GM18517 (cell line): ENCODE measurements at regions not wholly inside any gene's neighbourhood (a gene's known extent, or its start where the extent isn't known, plus 50 kb on each side); places are given as distances from the start of the nearest gene placed in this dataset.

ENCODE experiments used
- ATAC-seq: cut with Tn5 transposase; IDR thresholded peaks from one replicate; pipeline ENCODE4 v1.9.1; 2021; ENCODE audit warnings: mild to moderate bottlenecking, moderate library complexity; ENCODE audit not compliant: unreplicated experiment

GRCh38 chr20:40329321-40329720 is 359.7 kb downstream of the MAFB start:
- ATAC-seq = no peak

- ATAC-seq = no peak
These were observed 362.3 kb downstream of the MAFB start for GRCh38 chr20:40326784-40327183.

- no peak for ATAC-seq
These were observed 363.9 kb downstream of the MAFB start for GRCh38 chr20:40325006-40325568.

GRCh38 chr20:40323361-40323794 is 365.7 kb downstream of the MAFB start:
- ATAC-seq = no peak

DNA sequence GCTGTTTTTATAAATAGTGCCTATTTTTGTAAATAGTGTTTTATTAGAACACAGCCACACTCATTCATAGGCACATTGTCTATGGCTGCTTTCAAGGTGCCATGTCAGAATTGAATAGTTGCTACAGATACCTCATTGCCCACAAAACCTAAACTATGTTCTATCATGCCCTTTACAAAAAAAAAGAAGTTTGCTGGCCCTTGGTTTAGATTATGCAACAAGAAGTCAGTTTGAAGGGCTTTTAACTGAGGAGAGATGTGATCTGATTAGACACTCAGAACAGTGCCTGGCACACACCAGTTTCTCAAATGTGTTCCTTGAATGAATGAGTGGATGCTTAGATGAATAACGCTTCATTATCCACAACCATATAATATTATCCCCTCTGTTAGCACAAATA is 366.1 kb downstream of the MAFB start:
- no peak for ATAC-seq

DNA sequence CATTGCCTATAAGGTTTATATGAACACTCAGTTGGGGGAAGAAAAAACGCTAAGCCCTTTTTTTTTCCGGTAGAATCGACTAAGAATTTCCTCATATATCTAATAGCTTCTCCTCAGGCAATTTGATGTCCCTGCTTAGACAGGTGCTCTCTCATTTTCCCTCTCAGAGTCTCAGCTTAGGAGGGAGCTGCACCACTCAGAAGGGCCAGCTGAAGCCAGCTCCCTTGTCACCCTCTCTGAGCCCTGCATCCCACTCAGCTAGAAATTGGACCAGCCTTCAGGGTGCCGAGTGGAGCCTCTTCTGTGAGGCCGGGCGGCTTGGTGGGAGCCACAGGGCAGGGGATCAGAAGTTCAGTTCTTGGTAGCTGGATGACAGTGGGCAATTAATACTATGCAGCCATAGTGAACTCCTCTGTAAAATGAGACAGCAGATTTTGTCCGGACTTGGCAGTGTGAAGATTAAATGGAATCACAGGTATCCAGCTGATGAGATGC is 368.5 kb downstream of the MAFB start:
- ATAC-seq = no peak

DNA sequence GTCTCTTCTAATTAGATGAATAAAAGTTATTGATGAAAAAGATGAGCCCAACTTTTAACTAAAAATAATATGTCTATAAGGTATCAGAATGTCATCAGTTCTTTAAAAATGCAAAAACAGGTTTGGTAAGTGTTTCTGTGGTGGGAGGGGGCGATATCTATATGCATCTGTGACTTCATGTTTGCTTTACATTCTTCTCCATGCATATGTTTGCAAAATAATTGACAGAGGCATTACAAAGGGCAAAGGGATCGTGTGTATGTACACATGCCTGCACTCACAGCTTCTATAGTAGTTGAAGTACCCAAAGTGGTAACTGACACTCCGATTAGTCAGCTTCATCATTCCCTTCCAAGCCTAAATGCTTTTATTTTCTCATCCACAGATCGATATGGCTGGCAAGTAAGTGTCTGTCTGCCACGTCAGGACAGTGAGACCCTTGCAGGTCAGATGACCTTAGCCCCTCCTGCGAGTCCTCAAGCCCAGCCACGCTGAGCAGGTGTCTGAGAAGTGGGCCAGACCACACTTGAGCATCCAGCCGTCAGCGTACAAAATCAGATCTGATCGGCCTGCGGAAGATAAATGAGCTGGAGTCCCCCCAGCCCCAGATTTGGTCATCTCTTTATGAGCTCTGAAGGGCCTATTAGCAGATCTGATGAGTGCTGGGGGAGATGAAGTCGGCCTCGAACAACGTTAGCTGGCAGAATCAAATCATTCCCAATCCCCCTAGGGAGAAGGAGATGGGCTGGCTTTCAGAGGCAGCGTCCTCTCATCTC is 369.1 kb downstream of the MAFB start:
- ATAC-seq = no peak

GRCh38 chr20:40319056-40319455 is 370.0 kb downstream of the MAFB start:
- ATAC-seq = no peak

GRCh38 chr20:40317156-40317790 is 371.8 kb downstream of the MAFB start:
- ATAC-seq = no peak

DNA sequence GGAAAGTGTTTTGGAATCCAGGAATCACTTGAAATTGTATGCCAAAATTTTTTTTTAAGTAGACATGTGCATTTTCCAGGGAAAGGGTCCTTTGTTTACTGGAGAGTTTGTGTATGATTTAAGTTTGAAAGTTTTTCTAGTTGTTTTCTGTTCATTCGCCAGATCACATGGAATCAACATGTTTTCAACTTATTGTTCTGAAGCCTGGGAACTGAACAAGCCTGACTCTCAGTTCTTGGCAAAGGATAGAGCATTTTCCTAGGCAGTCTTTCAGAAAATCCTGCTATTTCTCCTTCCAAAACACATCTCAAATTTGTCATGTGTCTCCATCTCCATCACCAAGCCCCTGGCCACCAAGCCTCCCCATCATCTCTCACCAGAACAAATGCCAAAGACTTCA is 374.8 kb downstream of the MAFB start:
- no peak for ATAC-seq

- no peak for ATAC-seq
These were observed 375.3 kb downstream of the MAFB start for GRCh38 chr20:40313730-40314129.

- ATAC-seq = no peak
These were observed 379.3 kb downstream of the MAFB start for GRCh38 chr20:40309731-40310130.

GRCh38 chr20:40307997-40308396 is 381.0 kb downstream of the MAFB start:
- ATAC-seq = no peak

GRCh38 chr20:40307268-40307667 is 381.8 kb downstream of the MAFB start:
- no peak for ATAC-seq

- no peak for ATAC-seq
These were observed 383.7 kb downstream of the MAFB start for GRCh38 chr20:40305303-40305702.

- no peak for ATAC-seq
These were observed 384.9 kb downstream of the MAFB start for GRCh38 chr20:40304119-40304613.

DNA sequence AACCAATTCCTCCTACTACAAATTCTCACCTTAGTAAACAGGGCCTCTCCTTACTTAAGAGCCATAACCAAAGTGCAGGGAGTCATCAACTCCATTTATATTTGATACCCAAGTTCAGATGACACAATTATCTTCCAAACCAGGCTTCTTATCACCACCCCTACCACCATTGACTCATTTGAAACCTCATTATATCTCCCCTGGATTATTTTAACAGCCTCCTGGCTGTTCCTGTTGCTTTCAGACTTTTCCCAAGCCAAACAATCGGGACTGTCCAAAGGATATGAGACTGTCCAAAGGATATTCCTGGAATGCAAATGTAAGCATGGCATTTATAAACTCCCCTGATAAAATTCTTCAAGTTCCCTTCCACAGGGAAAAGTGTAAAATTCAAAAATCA is 394.3 kb downstream of the MAFB start:
- ATAC-seq = no peak

DNA sequence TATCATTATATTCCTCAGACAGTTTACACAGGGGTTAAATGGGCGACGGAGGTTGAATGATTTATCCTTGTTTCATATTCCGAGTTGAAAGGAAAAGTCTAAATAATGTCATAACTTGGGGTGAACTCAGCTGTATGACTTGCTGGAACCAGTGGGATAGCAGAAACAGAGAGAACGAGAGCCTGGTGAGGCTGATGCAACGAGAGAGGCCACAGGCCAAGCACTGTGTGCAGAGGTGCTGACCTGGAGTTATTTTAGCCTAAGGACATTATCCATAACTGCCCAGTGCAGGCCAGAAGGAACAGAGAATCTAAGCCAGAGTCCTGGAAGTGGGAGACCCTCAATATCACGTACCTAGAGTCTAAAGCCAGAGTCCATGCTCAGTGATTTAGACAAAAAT is 394.9 kb downstream of the MAFB start:
- ATAC-seq = no peak

DNA sequence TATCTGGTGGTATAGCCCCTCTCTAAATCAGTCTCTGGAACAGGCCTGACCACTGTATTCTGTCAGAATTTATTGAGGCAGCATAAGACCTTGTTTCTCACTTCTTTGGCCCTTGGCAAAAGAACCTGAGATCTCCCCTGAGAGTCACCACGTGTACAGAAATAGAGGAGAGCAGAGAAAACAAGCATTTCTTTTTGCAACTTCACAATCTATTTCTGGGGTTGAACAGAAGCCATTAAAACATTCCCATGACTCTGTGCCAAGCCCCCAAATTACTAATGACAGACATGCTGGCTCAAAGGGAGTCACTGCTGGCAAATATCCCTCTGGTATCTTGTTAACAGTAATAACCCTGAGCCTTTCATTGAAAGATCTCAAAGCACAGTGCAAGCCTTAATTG is 395.3 kb downstream of the MAFB start:
- no peak for ATAC-seq

- ATAC-seq = no peak
These were observed 397.4 kb downstream of the MAFB start for GRCh38 chr20:40291493-40292135.

DNA sequence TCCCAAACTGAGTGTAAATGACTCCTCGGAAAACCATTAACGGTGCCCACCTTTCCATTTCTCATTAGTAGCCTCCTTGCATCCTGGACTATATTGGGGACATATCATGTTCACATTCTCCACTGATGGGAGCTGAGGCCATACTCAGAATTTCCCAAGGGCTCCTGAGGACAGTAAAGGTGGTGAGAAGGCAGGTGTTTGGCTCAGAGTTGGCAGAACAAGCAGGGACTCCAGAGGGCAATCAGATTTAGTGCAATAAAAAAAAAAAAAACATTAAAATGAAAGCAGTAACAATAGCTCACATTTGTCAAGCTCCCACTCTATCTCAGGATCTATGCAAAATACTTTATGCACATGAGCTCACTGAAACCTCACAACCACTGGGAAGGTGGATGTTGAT is 401.4 kb downstream of the MAFB start:
- no peak for ATAC-seq
